Activated CD4-positive, CD25-positive, alpha-beta regulatory T cell treated with anti-CD3 and anti-CD28 coated beads, Interleukin-2, amount 50 U/mL, for 24 hours (primary cell): ENCODE measurements at regions not wholly inside any gene's neighbourhood (a gene's known extent, or its start where the extent isn't known, plus 50 kb on each side); places are given as distances from the start of the nearest gene placed in this dataset.
A peak's percentile ranks its signal among the peaks of the same experiment; 100 is the strongest.
"Not testable (repeated sequence)": the region's sequence is repeated elsewhere in the genome, so short reads cannot be mapped to it uniquely, and the experiment has no call there.

Experiments used
- ATAC-seq, 2 donors: fragments of 150-1000 bp; cut with Tn5 transposase; one replicate each; pipeline ENCODE4 v1.10.0; 2021; ENCODE audit warnings: mild to moderate bottlenecking in 1 of 2, moderate library complexity in 1 of 2

DNA sequence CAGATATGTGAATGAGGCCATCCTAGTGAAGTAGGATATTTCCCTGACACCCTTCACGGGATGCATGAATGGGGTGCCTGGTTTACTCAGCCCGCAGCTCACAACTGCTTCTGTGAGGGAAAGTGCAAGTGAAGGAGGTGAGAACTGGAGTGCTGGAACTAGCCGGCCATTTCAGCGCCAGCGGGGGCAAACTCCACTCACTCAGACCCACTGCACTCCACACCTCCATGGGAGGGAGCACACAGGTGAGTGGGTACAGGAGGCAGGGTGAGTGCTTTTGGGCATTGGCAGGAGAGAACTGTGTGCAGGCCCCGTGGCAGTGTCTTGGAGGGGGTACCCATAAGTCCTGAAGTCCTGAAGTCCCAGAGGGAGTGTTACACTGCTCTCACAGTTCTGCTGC, 1008.4 kb downstream of the SLC6A15 start:
- ATAC-seq = no peak

DNA sequence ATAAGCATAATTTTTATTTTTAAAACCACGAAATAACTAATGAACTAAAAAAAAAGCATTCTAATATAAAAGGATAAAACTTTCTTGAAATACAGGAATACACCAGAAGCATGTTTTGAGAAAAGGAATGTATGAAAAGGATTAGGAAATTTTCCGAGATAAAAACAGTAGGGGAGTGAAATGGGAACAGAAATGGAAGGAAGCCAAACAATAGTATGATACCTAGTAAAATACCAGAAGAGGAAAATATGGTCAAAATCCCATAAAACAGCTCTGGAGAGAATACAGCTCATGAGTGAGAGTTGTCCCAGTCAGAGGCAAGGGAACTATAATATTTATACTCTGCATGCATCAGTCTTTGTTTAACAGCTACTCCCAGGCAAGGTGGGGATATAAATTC, 1016.2 kb downstream of the SLC6A15 start:
- no peak for ATAC-seq

- no peak for ATAC-seq
Observed at GRCh38 chr12:83893101-83893500, 1019.5 kb downstream of the SLC6A15 start.

- ATAC-seq = no peak
Observed at GRCh38 chr12:83889745-83890144, 1022.9 kb downstream of the SLC6A15 start.

DNA sequence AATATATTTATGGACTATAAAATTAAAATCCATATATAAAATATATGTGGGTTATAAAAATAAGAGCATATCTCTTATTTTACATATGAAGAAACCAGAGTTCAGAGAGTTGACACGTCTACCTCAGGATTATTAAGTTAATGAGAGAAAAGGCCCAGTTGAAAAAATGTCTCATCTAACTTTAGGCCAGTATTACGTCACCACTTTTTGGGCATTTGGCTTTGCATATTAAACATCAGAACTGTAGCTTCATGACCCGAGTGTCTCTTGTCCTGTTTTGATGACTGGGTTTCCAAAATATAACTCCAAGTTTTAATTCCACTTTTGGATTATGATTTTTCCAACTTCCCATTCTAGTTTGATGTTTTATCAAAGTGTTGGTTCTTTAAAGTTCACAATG, 1026.1 kb downstream of the SLC6A15 start:
- ATAC-seq = no peak

DNA sequence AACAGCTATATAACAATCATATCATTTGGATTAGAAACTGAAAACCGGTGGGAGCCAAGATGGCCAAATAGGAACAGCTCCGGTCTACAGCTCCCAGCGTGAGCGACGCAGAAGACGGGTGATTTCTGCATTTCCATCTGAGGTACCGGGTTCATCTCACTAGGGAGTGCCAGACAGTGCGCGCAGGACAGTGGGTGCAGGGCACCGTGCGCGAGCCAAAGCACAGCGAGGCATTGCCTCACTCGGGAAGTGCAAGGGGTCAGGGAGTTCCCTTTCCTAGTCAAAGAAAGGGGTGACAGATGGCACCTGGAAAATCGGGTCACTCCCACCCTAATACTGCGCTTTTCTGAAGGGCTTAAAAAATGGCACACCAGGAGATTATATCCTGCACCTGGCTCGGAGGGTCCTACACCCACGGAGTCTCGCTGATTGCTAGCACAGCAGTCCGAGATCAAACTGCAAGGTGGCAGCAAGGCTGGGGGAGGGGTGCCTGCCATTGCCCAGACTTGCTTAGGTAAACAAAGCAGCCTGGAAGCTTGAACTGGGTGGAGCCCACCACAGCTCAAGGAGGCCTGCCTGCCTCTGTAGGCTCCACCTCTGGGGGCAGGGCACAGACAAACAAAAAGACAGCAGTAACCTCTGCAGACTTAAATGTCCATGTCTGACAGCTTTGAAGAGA, 1041.5 kb downstream of the SLC6A15 start:
- ATAC-seq = not testable (repeated sequence)

DNA sequence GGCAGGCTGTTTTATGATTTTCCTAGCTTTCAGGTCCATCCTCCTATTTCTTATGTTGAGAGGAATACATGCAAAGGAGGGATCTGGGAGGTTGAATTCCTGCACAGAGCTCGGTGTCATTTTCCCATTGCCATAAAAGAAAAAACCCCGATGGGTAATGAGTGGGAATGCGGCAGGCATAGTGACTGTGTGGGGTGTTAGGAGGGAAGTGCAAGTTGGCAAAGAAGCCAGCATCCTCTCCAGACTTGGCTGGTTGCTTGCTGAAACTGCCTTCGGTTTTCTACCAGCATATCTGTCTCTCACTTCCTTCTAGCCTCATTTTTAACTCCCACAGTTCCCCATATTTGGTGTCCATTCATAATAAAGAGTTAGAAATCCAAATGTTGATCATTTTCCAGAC, 1046.1 kb downstream of the SLC6A15 start:
- ATAC-seq = no peak

DNA sequence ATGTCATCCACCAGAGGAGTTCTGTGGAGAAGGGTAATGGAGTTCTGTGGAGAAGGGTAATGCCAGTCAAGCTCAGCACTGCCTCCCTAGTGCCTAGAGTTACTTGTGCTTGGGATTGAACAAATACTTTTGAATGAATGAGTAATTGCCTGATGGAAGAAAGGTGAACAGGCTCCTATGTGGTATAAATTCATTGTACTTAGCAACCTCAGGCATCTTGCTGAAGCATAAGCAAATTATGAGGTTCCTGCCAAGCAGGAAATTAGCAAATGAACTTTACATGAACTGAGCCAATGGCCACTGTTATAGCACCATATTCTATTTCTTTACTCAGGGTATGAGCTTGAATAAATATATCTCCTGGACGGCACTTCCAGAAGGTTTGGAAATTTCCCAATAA, 1047.2 kb downstream of the SLC6A15 start:
- no peak for ATAC-seq

- no peak for ATAC-seq
Observed at GRCh38 chr12:83864054-83864453, 1048.5 kb downstream of the SLC6A15 start.

DNA sequence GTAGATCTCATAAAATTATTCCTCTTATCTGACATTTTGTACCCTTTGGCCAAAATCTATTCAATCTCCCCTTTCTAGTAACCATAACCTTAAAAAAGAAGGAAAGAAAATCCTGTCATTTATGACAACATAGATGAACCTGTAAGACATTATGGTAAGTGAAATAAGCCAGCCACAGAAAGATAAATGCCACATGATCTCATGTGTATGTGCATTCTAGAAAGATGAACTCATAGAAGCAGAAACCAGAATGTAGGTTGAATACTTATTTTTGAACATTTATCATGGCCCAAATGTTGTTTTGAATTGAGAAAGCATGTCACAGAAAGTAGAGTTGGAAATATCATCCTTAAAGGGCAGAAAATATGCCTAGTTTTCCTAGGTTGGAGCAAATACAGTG, 1053.6 kb downstream of the SLC6A15 start:
- ATAC-seq = no peak

GRCh38 chr12:83856803-83857202, 1055.8 kb downstream of the SLC6A15 start:
- no peak for ATAC-seq

DNA sequence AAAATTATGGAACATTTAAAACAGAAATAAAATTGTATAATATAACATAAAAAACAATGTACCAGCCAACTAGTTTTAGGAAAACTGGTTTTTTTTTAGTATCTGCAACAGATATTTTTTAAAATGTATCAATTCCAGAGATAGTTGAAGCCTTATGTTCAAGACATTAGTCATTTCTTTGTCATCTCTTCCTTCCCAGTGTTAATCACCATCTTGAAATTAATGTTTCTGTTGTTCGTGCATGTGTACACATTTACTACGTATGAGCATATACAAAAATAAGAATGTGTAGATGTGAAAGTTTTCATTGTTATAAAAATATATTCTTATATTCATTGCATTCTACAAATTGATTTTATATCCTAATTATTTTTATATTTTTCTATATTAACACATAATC, 1062.1 kb downstream of the SLC6A15 start:
- ATAC-seq = no peak

DNA sequence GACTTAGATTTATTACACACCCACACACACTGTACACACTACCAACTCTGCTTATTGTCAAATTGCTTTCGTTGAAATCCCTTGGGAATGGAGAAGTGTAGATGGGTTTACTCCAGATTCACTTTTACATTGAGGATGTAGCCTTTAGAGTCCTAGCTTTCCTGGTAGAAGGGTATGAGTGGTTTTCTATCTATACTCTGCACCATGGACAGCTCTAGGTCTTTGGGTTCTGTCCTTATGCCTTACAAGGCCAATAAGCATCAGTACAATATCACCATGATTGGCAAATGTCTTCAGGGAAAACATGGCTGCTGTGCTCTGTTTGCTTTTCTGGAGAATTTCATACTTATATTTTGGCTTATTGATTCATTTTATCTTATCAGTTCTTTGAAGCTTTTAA, 1063.9 kb downstream of the SLC6A15 start:
- no peak for ATAC-seq

DNA sequence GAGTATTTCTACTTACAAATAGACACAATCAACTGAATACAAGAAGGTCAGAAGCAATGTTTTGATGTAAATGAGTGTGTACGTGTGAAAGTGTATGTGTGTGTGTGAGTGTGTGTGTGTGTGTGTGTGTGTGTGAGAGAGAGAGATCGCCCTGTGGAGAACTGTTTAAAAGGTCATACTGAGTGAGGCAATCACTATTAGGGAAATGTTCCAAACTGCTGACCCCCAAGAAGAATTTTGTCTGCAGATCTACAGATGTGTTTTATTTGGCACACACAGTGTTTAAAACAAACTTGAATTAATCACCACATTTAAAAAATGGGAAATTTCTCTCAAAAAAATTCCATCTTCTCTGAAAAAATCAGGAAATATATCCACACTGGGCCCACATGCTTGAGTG, 1069.1 kb downstream of the SLC6A15 start:
- no peak for ATAC-seq

- ATAC-seq = no peak
Observed at GRCh38 chr12:83841620-83842019, 1071.0 kb downstream of the SLC6A15 start.

DNA sequence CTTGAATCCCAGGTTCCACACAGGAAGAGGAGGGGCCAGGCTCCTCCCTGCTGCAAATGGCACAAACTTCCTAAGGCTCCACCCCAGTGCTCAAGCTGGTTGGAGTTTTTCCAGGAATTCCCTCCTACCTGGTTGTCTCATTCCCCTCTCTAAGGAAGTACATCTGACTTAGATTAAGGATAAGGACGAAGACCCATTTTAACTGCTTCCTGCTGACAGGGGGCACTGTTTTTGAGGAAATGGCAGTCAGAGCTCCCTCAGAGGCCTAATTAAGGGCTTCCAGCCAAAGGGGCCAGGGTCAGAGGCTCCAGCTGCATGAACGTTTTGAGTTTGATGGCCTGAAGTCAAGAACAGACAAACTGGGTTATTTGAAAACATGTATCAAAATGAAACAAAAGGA, 1084.7 kb downstream of the SLC6A15 start:
- no peak for ATAC-seq

DNA sequence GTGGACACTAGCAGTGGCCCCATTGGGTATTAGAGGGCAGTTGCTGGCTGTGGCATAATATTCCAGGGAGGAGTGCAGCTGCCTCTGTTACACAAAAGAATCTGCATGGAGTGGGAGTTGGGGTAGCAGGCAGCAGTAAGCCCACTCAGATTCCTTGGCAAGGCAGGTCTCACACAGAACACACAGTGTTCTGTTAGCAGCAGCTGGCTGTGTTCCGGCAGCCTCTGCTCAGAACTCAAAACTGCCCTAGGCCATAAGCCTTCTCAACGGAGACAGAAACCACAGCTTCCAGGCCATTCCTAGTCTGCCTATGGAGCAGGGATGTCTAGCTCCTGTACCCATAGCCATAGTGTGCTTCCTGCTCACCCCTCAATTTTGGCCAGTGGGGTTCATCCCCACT, 1085.4 kb downstream of the SLC6A15 start:
- ATAC-seq = no peak

DNA sequence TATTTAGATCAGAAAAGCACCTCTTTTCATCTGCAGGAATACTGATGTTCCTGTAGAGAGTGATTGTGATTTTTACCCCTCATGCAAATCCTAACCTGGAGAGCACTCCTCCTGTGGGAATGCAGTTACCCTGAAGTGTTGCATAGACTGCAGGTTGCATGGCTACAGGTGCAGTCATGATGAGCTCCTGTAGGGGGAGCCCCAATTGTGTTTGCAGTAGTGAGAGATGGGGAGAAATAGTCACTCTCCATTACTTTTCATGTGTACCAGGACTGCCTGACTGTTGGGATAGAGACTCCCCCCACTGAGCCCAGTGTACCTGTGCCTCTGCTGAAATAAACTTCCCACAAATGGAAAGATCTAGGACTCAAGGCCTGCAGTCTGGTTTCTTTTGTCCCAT, 1086.5 kb downstream of the SLC6A15 start:
- peak; percentile 36 to 41 for ATAC-seq

GRCh38 chr12:83823386-83824045, 1089.1 kb downstream of the SLC6A15 start:
- ATAC-seq = peak in 1 of 2 donors; percentile 27

- no peak for ATAC-seq
Observed at GRCh38 chr12:83821967-83822366, 1090.6 kb downstream of the SLC6A15 start.

- no peak for ATAC-seq
Observed at GRCh38 chr12:83818881-83819280, 1093.7 kb downstream of the SLC6A15 start.

GRCh38 chr12:83817730-83818129, 1094.9 kb downstream of the SLC6A15 start:
- no peak for ATAC-seq

GRCh38 chr12:83808591-83808990, 1104.0 kb downstream of the SLC6A15 start:
- ATAC-seq = no peak

DNA sequence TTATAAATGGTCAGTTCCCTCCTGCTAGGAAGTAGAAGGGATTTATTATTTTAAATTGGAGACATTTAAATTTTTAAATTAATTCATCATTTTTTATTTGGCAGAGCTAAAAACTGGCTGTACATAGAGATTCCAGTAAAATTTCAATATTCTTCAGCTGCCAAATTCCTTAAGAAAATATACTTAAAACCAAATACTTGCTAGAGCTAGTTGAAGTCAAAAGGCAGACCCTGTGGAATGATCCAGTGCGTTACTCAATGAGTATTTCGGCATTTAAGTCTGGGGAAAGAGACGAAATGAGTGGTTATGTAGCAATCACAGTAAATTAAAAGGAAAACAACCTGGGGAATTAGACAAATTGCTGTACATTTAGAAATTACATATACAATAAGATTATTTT, 1104.7 kb downstream of the SLC6A15 start:
- no peak for ATAC-seq

DNA sequence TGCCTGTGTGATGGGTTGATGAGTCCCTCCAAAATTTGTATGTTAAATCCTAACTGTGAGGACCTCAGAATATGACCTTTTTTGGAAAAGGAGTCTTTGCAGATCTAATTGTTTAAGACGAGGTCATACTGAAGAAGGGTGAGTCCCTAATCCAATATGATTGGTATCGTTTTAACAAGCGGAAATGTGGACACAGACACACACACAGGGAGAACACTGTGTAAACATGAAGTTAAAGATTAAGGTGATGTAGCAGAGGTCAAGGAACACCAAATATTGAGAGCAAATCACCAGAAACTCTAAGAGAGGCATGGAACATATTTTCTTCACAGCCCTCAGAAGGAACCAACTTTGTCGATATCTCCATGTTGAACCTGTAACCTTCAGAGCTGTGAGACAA, 1106.7 kb downstream of the SLC6A15 start:
- ATAC-seq = no peak
